SK-N-SH (cell line): ENCODE measurements at regions not wholly inside any gene's neighbourhood (a gene's known extent, or its start where the extent isn't known, plus 50 kb on each side); places are given as distances from the start of the nearest gene placed in this dataset.

Experiments
- CTCF ChIA-PET: fragments of 300-600, 350-600 bp; formaldehyde crosslinking; extraction: SDS; loops from one replicate; lab custom pipeline; 2021; lab: Yijun Ruan, JAX
- POLR2A ChIA-PET: fragments of 350-600 bp; sonication (Branson Sonifier 250); formaldehyde crosslinking; extraction: SDS; loops from one replicate; lab custom pipeline; 2020; ENCODE audit warnings: antibody characterized with exemption, inconsistent platforms; lab: Yijun Ruan, JAX
- DNase-seq: peaks from one replicate; pipeline ENCODE4 v3.0.0; 2012
- H2AFZ ChIP-seq: fragments of 200-600 bp; sonication (generic); 2 replicates; pipeline ENCODE4 v1.8.1; 2016; ENCODE audit warnings: antibody characterized with exemption, mild to moderate bottlenecking, low read depth
- H3F3A ChIP-seq: fragments of 200-600 bp; sonication (generic); replicated peaks from 2 replicates; pipeline ENCODE3; 2016; ENCODE audit warnings: antibody characterized with exemption, mild to moderate bottlenecking; ENCODE audit not compliant: insufficient read depth
- H3K27ac ChIP-seq, 2 experiments: fragments of 200-500 bp in 1 of 2; fragments of 200-600 bp in 1 of 2; sonication (Bioruptor generic) in 1 of 2; sonication (generic), shearing (Covaris generic) in 1 of 2; 2 replicates each; pipeline versions ENCODE4 v1.5.1 to v1.6.1; 2014 to 2016; ENCODE audit warnings: low read depth in 2 of 2, inconsistent platforms in 1 of 2, low read length in 1 of 2, mild to moderate bottlenecking in 1 of 2, mixed read lengths in 1 of 2
- H3K27me3 ChIP-seq: fragments of 200-600 bp; sonication (generic), shearing (Covaris generic); 2 replicates; pipeline ENCODE4 v1.6.1; 2016; ENCODE audit warnings: mixed run types; ENCODE audit not compliant: insufficient read depth
- H3K36me3 ChIP-seq, 2 experiments: fragments of 200-500 bp in 1 of 2; fragments of 200-600 bp in 1 of 2; sonication (Bioruptor generic) in 1 of 2; sonication (generic) in 1 of 2; replicated peaks in 1 of 2; 2 replicates each; pipeline versions ENCODE3 to v1.5.1; 2014 to 2016; ENCODE audit warnings: low read length in 1 of 2, mild to moderate bottlenecking in 1 of 2; ENCODE audit not compliant: insufficient read depth in 2 of 2, control insufficient read depth in 1 of 2
- H3K4me1 ChIP-seq, 2 experiments: fragments of 200-500 bp in 1 of 2; fragments of 200-600 bp in 1 of 2; sonication (Bioruptor generic) in 1 of 2; sonication (generic), shearing (Covaris generic) in 1 of 2; 2 replicates each; pipeline versions ENCODE4 v1.5.1 to v1.6.1; 2014 to 2016; ENCODE audit warnings: low read depth in 1 of 2, low read length in 1 of 2, mixed run types in 1 of 2; ENCODE audit not compliant: insufficient read depth in 2 of 2, control insufficient read depth in 1 of 2
- H3K4me2 ChIP-seq: fragments of 200-600 bp; sonication (generic), shearing (Covaris generic); 2 replicates; pipeline ENCODE4 v1.6.1; 2017; ENCODE audit warnings: mixed run types
- H3K4me3 ChIP-seq, 2 experiments: fragments of 200-500 bp in 1 of 2; fragments of 200-600 bp in 1 of 2; sonication (Bioruptor generic) in 1 of 2; sonication (generic), shearing (Covaris generic) in 1 of 2; 2 replicates each; pipeline versions ENCODE4 v1.5.1 to v1.8.1; 2014 to 2016; ENCODE audit warnings: low read depth in 2 of 2, inconsistent platforms in 1 of 2, low read length in 1 of 2, mild to moderate bottlenecking in 1 of 2, mixed read lengths in 1 of 2, moderate library complexity in 1 of 2
- H3K79me2 ChIP-seq: fragments of 200-600 bp; sonication (generic); 2 replicates; pipeline ENCODE4 v1.8.1; 2017; ENCODE audit warnings: mild to moderate bottlenecking; ENCODE audit not compliant: insufficient read depth
- H3K9ac ChIP-seq: fragments of 200-600 bp; sonication (generic); 2 replicates; pipeline ENCODE4 v1.6.1; 2017; ENCODE audit warnings: mixed run types
- H3K9me2 ChIP-seq: fragments of 200-600 bp; sonication (generic); 2 replicates; pipeline ENCODE4 v1.6.1; 2017; ENCODE audit warnings: mixed run types
- H3K9me3 ChIP-seq: fragments of 200-600 bp; sonication (generic); 2 replicates; pipeline ENCODE4 v1.6.1; 2017; ENCODE audit warnings: mixed run types, mild to moderate bottlenecking, moderate library complexity
- H4K20me1 ChIP-seq: fragments of 200-600 bp; sonication (generic); 2 replicates; pipeline ENCODE4 v1.6.1; 2017; ENCODE audit warnings: mild to moderate bottlenecking, mixed run types; ENCODE audit not compliant: insufficient read depth
- CHD2 ChIP-seq: fragments of 150-350 bp; IDR thresholded peaks from 2 replicates; pipeline ENCODE4 v1.6.1; 2018; ENCODE audit warnings: low read length; ENCODE audit not compliant: partially characterized antibody
- FOSL2 ChIP-seq: IDR thresholded peaks from 2 replicates; pipeline ENCODE4 v1.4.0; 2012; ENCODE audit warnings: low read depth, mild to moderate bottlenecking, moderate library complexity, borderline replicate concordance
- GABPA ChIP-seq: IDR thresholded peaks from 2 replicates; pipeline ENCODE4 v1.4.0; 2012; ENCODE audit warnings: low read depth, mild to moderate bottlenecking
- GATA2 ChIP-seq: sonication (generic); formaldehyde crosslinking; IDR thresholded peaks from 2 replicates; pipeline ENCODE4 v1.5.0; 2020; ENCODE audit warnings: mild to moderate bottlenecking, missing genetic modification reagents
- IRF3 ChIP-seq: fragments of 150-350 bp; IDR thresholded peaks from 2 replicates; pipeline ENCODE4 v1.6.1; 2016; ENCODE audit warnings: mild to moderate bottlenecking, low read depth, low read length
- MAX ChIP-seq: IDR thresholded peaks from 2 replicates; pipeline ENCODE4 v1.4.0; 2012; ENCODE audit warnings: low read depth
- NFIC ChIP-seq: IDR thresholded peaks from 2 replicates; pipeline ENCODE4 v1.4.0; 2012; ENCODE audit warnings: borderline replicate concordance
- RCOR1 ChIP-seq: fragments of 150-350 bp; IDR thresholded peaks from 2 replicates; pipeline ENCODE4 v1.6.1; 2017; ENCODE audit warnings: antibody characterized with exemption, low read length
- RFX5 ChIP-seq: IDR thresholded peaks from 2 replicates; pipeline ENCODE4 v1.6.1; 2012; ENCODE audit warnings: mild to moderate bottlenecking, improper control_type of control experiment, low read length
- RXRA ChIP-seq: IDR thresholded peaks from 2 replicates; pipeline ENCODE4 v1.4.0; 2012; ENCODE audit warnings: low read depth, mild to moderate bottlenecking, borderline replicate concordance
- TAF1 ChIP-seq: IDR thresholded peaks from 2 replicates; pipeline ENCODE4 v1.6.1; 2012; ENCODE audit warnings: low read depth, mild to moderate bottlenecking, low read length, moderate library complexity, borderline replicate concordance
- TCF12 ChIP-seq: IDR thresholded peaks from 2 replicates; pipeline ENCODE4 v1.4.0; 2012
- TEAD4 ChIP-seq: IDR thresholded peaks from 2 replicates; pipeline ENCODE4 v1.4.0; 2012; ENCODE audit warnings: mild to moderate bottlenecking, borderline replicate concordance; ENCODE audit not compliant: insufficient read depth
- YY1 ChIP-seq: IDR thresholded peaks from 2 replicates; pipeline ENCODE4 v1.4.0; 2012; ENCODE audit warnings: low read depth, mild to moderate bottlenecking
- WGBS: methylation state at CpG from one replicate; pipeline ENCODE4 v1.1.6; 2017; ENCODE audit warnings: low lambda C conversion rate; 5-methylcytosine and 5-hydroxymethylcytosine counted together
- TF ChIP-seq, protein P1 (sequence below): fragments of 200-600 bp; sonication (generic); IDR thresholded peaks from 2 replicates; pipeline ENCODE4 v1.6.1; 2017; ENCODE audit warnings: antibody characterized with exemption, mild to moderate bottlenecking, moderate library complexity
- TF ChIP-seq, protein P2 (sequence below): IDR thresholded peaks from 2 replicates; pipeline ENCODE4 v1.4.0; 2012; ENCODE audit warnings: low read depth, borderline replicate concordance

DNA sequence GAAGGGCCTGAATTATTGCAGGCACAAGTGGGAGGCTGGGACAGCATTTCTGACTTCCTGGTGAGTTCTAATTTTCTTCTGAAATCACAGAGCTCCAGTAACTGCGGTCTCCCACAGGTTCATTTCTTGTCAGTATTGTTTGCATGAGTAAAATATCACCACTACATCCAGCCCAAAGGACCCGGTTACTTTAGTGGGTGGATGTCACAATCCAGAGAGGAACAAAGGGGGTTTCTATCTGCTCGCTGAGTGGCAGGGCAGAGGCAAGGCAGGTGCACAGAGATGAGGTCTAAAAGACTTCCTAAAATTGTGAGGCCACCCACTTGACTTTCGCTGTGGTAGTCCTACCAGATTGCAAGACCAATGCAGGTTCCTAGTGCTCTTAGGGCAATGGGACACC lies 800.4 kb upstream of the ID2 start (continued):
- TF ChIP-seq, protein P1, sequence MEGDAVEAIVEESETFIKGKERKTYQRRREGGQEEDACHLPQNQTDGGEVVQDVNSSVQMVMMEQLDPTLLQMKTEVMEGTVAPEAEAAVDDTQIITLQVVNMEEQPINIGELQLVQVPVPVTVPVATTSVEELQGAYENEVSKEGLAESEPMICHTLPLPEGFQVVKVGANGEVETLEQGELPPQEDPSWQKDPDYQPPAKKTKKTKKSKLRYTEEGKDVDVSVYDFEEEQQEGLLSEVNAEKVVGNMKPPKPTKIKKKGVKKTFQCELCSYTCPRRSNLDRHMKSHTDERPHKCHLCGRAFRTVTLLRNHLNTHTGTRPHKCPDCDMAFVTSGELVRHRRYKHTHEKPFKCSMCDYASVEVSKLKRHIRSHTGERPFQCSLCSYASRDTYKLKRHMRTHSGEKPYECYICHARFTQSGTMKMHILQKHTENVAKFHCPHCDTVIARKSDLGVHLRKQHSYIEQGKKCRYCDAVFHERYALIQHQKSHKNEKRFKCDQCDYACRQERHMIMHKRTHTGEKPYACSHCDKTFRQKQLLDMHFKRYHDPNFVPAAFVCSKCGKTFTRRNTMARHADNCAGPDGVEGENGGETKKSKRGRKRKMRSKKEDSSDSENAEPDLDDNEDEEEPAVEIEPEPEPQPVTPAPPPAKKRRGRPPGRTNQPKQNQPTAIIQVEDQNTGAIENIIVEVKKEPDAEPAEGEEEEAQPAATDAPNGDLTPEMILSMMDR: no peak

- Histone ChIP-seq H3K36me3 (no peaks in the 10 kb centered on the region), H3K9ac (no peak overlapping the region), H3K4me1 (peaks cover 3% of the 10 kb centered on the region in 2 experiments; a peak in 1 of 4 replicates), H3K27me3 (no peaks in the 10 kb centered on the region), H3F3A (no peaks in the 10 kb centered on the region), H3K27ac (no peak overlapping the region), H4K20me1 (no peaks in the 10 kb centered on the region), H3K79me2 (no peaks in the 10 kb centered on the region), H3K9me2 (no peaks in the 10 kb centered on the region), H3K9me3 (no peaks in the 10 kb centered on the region), H2AFZ (no peak overlapping the region), H3K4me3 (no peak overlapping the region), H3K4me2 (no peak overlapping the region)
- TF ChIP-seq FOSL2: no peak
- TF ChIP-seq, protein P1: peak; percentile 7; the same call in 1 of the 2 replicates
- no peak for DNase-seq
- ChIA-PET CTCF (interaction anchor here (1.0 kb wide), 1 partner anchor 25 kb away, joined by 3 read pairs; no protein-coding TSS in a partner anchor), POLR2A (no interaction called here)
Observed at GRCh38 chr2:7882296-7882695, 799.6 kb upstream of the ID2 start.

DNA sequence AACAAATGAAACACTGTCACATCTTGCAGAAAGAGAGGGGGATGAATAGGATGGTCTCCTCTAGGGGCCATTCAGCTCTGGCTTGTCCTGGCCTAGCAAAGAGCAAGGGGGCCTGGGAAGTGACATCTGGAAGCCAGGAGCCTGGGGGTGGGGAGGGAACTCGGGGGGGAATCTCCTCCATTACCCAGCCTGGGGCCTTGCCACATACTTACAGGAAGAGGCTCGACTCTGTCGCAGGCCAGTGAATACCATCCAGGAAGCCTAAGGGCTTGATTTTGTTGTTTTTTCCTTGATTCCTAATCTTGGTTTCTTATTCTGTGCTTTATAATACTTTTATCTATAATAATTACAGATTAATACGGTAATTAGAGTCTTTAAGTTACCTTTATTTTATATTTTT lies 797.5 kb upstream of the ID2 start:
- H3K27ac ChIP-seq: no peak overlapping the region
- POLR2A ChIA-PET: no interaction called here
- H3K4me3 ChIP-seq: no peak overlapping the region
- H3K4me2 ChIP-seq: no peak overlapping the region
- H3K9ac ChIP-seq: no peak overlapping the region
- WGBS: 43% methylated on average over 4 of the region's 4 CpGs
- H3K27me3 ChIP-seq: no peaks in the 10 kb centered on the region
- no peaks in the 10 kb centered on the region for H4K20me1 ChIP-seq
- H3F3A ChIP-seq: no peaks in the 10 kb centered on the region
- H3K36me3 ChIP-seq: no peaks in the 10 kb centered on the region
- H3K9me2 ChIP-seq: no peaks in the 10 kb centered on the region
- no peaks in the 10 kb centered on the region for H3K79me2 ChIP-seq
- H3K9me3 ChIP-seq: no peaks in the 10 kb centered on the region
- CTCF ChIA-PET: no interaction called here
- no peak overlapping the region for H2AFZ ChIP-seq
- peak; percentile 38 for DNase-seq
- peaks cover 3% of the 10 kb centered on the region in 2 experiments; a peak in 1 of 4 replicates for H3K4me1 ChIP-seq
- no peak for TF ChIP-seq RCOR1
- TF ChIP-seq RXRA: no peak
- TF ChIP-seq RFX5: no peak
- no peak for TF ChIP-seq TCF12
- no peak for TF ChIP-seq TEAD4
- no peak for TF ChIP-seq GATA2 (CRISPR knock-in tag)
- no peak for TF ChIP-seq MAX
- no peak for TF ChIP-seq CHD2
- no peak for TF ChIP-seq NFIC
- TF ChIP-seq YY1: no peak
- no peak for TF ChIP-seq GABPA
- TF ChIP-seq, protein P2, sequence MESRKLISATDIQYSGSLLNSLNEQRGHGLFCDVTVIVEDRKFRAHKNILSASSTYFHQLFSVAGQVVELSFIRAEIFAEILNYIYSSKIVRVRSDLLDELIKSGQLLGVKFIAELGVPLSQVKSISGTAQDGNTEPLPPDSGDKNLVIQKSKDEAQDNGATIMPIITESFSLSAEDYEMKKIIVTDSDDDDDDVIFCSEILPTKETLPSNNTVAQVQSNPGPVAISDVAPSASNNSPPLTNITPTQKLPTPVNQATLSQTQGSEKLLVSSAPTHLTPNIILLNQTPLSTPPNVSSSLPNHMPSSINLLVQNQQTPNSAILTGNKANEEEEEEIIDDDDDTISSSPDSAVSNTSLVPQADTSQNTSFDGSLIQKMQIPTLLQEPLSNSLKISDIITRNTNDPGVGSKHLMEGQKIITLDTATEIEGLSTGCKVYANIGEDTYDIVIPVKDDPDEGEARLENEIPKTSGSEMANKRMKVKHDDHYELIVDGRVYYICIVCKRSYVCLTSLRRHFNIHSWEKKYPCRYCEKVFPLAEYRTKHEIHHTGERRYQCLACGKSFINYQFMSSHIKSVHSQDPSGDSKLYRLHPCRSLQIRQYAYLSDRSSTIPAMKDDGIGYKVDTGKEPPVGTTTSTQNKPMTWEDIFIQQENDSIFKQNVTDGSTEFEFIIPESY: no peak
- TF ChIP-seq TAF1: no peak
- TF ChIP-seq IRF3: no peak
